Neural cell (in vitro differentiated cells): ENCODE measurements at regions not wholly inside any gene's neighbourhood (a gene's known extent, or its start where the extent isn't known, plus 50 kb on each side); places are given as distances from the start of the nearest gene placed in this dataset.
"Not testable (repeated sequence)": the region's sequence is repeated elsewhere in the genome, so short reads cannot be mapped to it uniquely, and the experiment has no call there.

Experiments used
- H2AFZ ChIP-seq: fragments of 200-600, 300-800 bp; sonication (generic), shearing (Covaris generic); 2 replicates; pipeline ENCODE4 v1.6.0; 2014; ENCODE audit warnings: low read depth, mild to moderate bottlenecking, antibody characterized with exemption, low read length, moderate library complexity
- H3F3A ChIP-seq: fragments of 200-600 bp; shearing (Covaris generic); 2 replicates; pipeline ENCODE4 v1.6.1; 2016; ENCODE audit warnings: mild to moderate bottlenecking, moderate library complexity, mixed read lengths, antibody characterized with exemption, low read length; ENCODE audit not compliant: insufficient read depth, poor library complexity, severe bottlenecking
- H3K27ac ChIP-seq: fragments of 200-600, 300-800 bp; sonication (generic), shearing (Covaris generic); 2 replicates; pipeline ENCODE4 v1.5.1; 2014; ENCODE audit warnings: mild to moderate bottlenecking, low read length, moderate library complexity
- H3K27me3 ChIP-seq: fragments of 300-800, 200-600 bp; sonication (generic), shearing (Covaris generic); 2 replicates; pipeline ENCODE4 v1.6.0; 2014; ENCODE audit warnings: mild to moderate bottlenecking, low read depth, low read length, moderate library complexity; ENCODE audit not compliant: insufficient read depth
- H3K36me3 ChIP-seq: fragments of 300-800, 200-600 bp; sonication (generic), shearing (Covaris generic); 2 replicates; pipeline ENCODE4 v1.5.1; 2014; ENCODE audit warnings: mild to moderate bottlenecking, antibody characterized with exemption, low read length, moderate library complexity; ENCODE audit not compliant: insufficient read depth
- H3K4me2 ChIP-seq: fragments of 300-800, 200-600 bp; sonication (generic), shearing (Covaris generic); 2 replicates; pipeline ENCODE4 v1.6.0; 2014; ENCODE audit warnings: mild to moderate bottlenecking, low read length
- H3K4me3 ChIP-seq: fragments of 300-800, 200-600 bp; sonication (generic), shearing (Covaris generic); 2 replicates; pipeline ENCODE4 v1.5.1; 2014; ENCODE audit warnings: mild to moderate bottlenecking, low read length, moderate library complexity
- H3K79me2 ChIP-seq: fragments of 200-600 bp; shearing (Covaris generic); replicated peaks from 2 replicates; pipeline ENCODE4 v1.6.0; 2014; ENCODE audit warnings: mild to moderate bottlenecking, low read length, moderate library complexity; ENCODE audit not compliant: insufficient read depth
- H3K9ac ChIP-seq: fragments of 300-800, 200-600 bp; sonication (generic), shearing (Covaris generic); 2 replicates; pipeline ENCODE4 v1.6.1; 2016; ENCODE audit warnings: mild to moderate bottlenecking, low read length, mixed read lengths
- H3K9me2 ChIP-seq: fragments of 200-600 bp; shearing (Covaris generic); 2 replicates; pipeline ENCODE4 v1.6.1; 2016; ENCODE audit warnings: mild to moderate bottlenecking, low read length, mixed read lengths; ENCODE audit not compliant: insufficient read depth
- H3K9me3 ChIP-seq: fragments of 200-600, 300-800 bp; sonication (generic), shearing (Covaris generic); 2 replicates; pipeline ENCODE4 v1.6.1; 2016; ENCODE audit warnings: mild to moderate bottlenecking, mixed run types, low read length, moderate library complexity, mixed read lengths
- H4K20me1 ChIP-seq: fragments of 200-600 bp; shearing (Covaris generic); 2 replicates; pipeline ENCODE4 v1.6.1; 2016; ENCODE audit warnings: mild to moderate bottlenecking, mixed run types; ENCODE audit not compliant: insufficient read depth
- EP300 ChIP-seq: fragments of 450-650 bp; conservative IDR thresholded peaks from 2 replicates; pipeline ENCODE4 v1.6.1; 2014; ENCODE audit warnings: antibody characterized with exemption, mild to moderate bottlenecking, moderate library complexity; ENCODE audit not compliant: poor library complexity, severe bottlenecking
- EZH2 ChIP-seq: fragments of 200-600, 300-800 bp; shearing (Covaris generic), sonication (generic); IDR thresholded peaks from 2 replicates; pipeline ENCODE4 v1.6.1; 2014; ENCODE audit warnings: antibody characterized with exemption, low read length, borderline replicate concordance, mild to moderate bottlenecking; ENCODE audit not compliant: insufficient read depth, poor library complexity, severe bottlenecking
- POLR2AphosphoS5 ChIP-seq: IDR thresholded peaks from 2 replicates; pipeline ENCODE4 v1.6.1; 2012
- RAD21 ChIP-seq: fragments of 450-650 bp; conservative IDR thresholded peaks from 2 replicates; pipeline ENCODE4 v1.6.1; 2014; ENCODE audit warnings: antibody characterized with exemption, mild to moderate bottlenecking, moderate library complexity
- REST ChIP-seq: IDR thresholded peaks from 2 replicates; pipeline ENCODE4 v1.6.1; 2012; ENCODE audit warnings: borderline replicate concordance
- TAF1 ChIP-seq: IDR thresholded peaks from 2 replicates; pipeline ENCODE4 v1.6.1; 2012; ENCODE audit warnings: low read depth

GRCh38 chr2:131648565-131648964 is 120.9 kb downstream of the CCDC74A start:
- H3K4me2 ChIP-seq, H3F3A ChIP-seq, H3K27me3 ChIP-seq, H2AFZ ChIP-seq, H3K9me3 ChIP-seq, H3K4me3 ChIP-seq, H3K9me2 ChIP-seq, H3K79me2 ChIP-seq, H3K36me3 ChIP-seq, H3K9ac ChIP-seq, H3K27ac ChIP-seq, H4K20me1 ChIP-seq: not testable (repeated sequence)
- TF ChIP-seq EP300 (peak; percentile 89), POLR2AphosphoS5 (peak; percentile 80), REST (peak; percentile 47)

- not testable (repeated sequence) for H3K4me3 ChIP-seq, H3K79me2 ChIP-seq, H3K9me3 ChIP-seq, H3K9ac ChIP-seq, H3K9me2 ChIP-seq, H3K27ac ChIP-seq, H3K27me3 ChIP-seq, H3F3A ChIP-seq, H3K36me3 ChIP-seq, H2AFZ ChIP-seq, H3K4me2 ChIP-seq, H4K20me1 ChIP-seq
Observed at GRCh38 chr2:131652246-131652645, 124.6 kb downstream of the CCDC74A start.

DNA sequence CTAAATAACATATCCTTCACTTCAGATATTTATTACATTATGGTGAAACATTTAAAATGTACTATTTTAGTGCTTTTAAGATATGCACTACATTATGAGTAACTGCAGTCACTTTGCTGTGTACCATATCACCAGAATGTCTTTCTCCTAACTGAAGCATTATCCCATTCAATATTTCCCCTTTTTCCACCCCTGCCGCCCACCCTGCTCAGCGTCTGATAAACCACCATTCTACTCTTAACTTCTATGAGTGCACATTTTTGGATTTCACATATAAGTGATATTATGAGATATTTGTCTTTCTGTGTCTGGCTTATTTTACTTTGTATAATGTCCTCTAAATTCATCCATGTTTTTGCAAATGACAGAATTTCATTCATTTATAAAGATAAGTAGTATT is 126.4 kb downstream of the CCDC74A start:
- not testable (repeated sequence) for H3K27me3 ChIP-seq, H3K79me2 ChIP-seq, H3K9me3 ChIP-seq, H3F3A ChIP-seq, H3K4me3 ChIP-seq, H3K9me2 ChIP-seq, H2AFZ ChIP-seq, H3K4me2 ChIP-seq, H3K36me3 ChIP-seq, H3K9ac ChIP-seq, H4K20me1 ChIP-seq, H3K27ac ChIP-seq

- no peak overlapping the region for H3K27ac ChIP-seq
Observed at GRCh38 chr2:131656816-131657633, 129.3 kb downstream of the CCDC74A start.

More at GRCh38 chr2:131656816-131657633, 129.3 kb downstream of the CCDC74A start:
- Histone ChIP-seq H4K20me1 (no peaks in the 10 kb centered on the region), H2AFZ (no peak overlapping the region), H3K36me3 (no peaks in the 10 kb centered on the region), H3K4me2 (no peak overlapping the region), H3K9me3 (no peaks in the 10 kb centered on the region), H3K9ac (no peak overlapping the region), H3K4me3 (no peak overlapping the region), H3K27me3 (no peaks in the 10 kb centered on the region), H3K79me2 (no peaks in the 10 kb centered on the region), H3F3A (no peaks in the 10 kb centered on the region), H3K9me2 (no peaks in the 10 kb centered on the region)
- no peak for TF ChIP-seq EZH2
- TF ChIP-seq POLR2AphosphoS5 = no peak
- no peak for TF ChIP-seq TAF1
- no peak for TF ChIP-seq RAD21
